ENCODE measurements at regions not wholly inside any gene's neighbourhood (a gene's known extent, or its start where the extent isn't known, plus 50 kb on each side); places are given as distances from the start of the nearest gene placed in this dataset.

GRCh38 chr16:17676171-17676570, 205.4 kb upstream of the XYLT1 start:
- ChIA-PET POLR2A (no interaction called here), CTCF (no interaction called here)
- peaks cover 11% of the 10 kb centered on the region for H3K9me3 Mint-ChIP-seq
- no peak overlapping the region for H3K4me3 Mint-ChIP-seq
- no peaks in the 10 kb centered on the region for H3K36me3 Mint-ChIP-seq (ENCODE audit: low read depth)
- no peak overlapping the region for H3K27ac Mint-ChIP-seq
- no peaks in the 10 kb centered on the region for H3K4me1 Mint-ChIP-seq
- no peak for TF ChIP-seq CTCF (IDR thresholded peaks at IDR 0.05)
- intact Hi-C loops (cut with micrococcal nuclease), result no loop called here
- H3K27me3 Mint-ChIP-seq, result peaks cover 8% of the 10 kb centered on the region
- ATAC-seq (ENCODE audit: low read depth) (no peak), DNase-seq (no peak)

- Mint-ChIP-seq H3K4me1 (no peaks in the 10 kb centered on the region), H3K27me3 (peaks cover 8% of the 10 kb centered on the region), H3K9me3 (peaks cover 5% of the 10 kb centered on the region), H3K27ac (no peak overlapping the region), H3K4me3 (no peak overlapping the region), H3K36me3 (ENCODE audit: low read depth) (no peaks in the 10 kb centered on the region)
- intact Hi-C loops (cut with micrococcal nuclease), result no loop called here
- ChIA-PET POLR2A (no interaction called here), CTCF (no interaction called here)
- no peak for TF ChIP-seq CTCF (IDR thresholded peaks at IDR 0.05)
- DNase-seq (no peak), ATAC-seq (ENCODE audit: low read depth) (no peak)
Measured at GRCh38 chr16:17668386-17668785, 197.6 kb upstream of the XYLT1 start.

GRCh38 chr16:17666293-17666692, 195.5 kb upstream of the XYLT1 start:
- ATAC-seq (ENCODE audit: low read depth), result no peak
- POLR2A ChIA-PET, result no interaction called here

GRCh38 chr16:17658881-17659280, 188.1 kb upstream of the XYLT1 start:
- ATAC-seq (ENCODE audit: low read depth) (no peak), DNase-seq (no peak)
- no peak overlapping the region for H3K27ac Mint-ChIP-seq
- ChIA-PET CTCF (no interaction called here), POLR2A (no interaction called here)
- peaks cover 10% of the 10 kb centered on the region for H3K27me3 Mint-ChIP-seq
- no peaks in the 10 kb centered on the region for H3K9me3 Mint-ChIP-seq
- no peak for TF ChIP-seq CTCF (IDR thresholded peaks at IDR 0.05)
- H3K4me1 Mint-ChIP-seq, result no peaks in the 10 kb centered on the region
- intact Hi-C loops (cut with micrococcal nuclease), result no loop called here
- no peak overlapping the region for H3K4me3 Mint-ChIP-seq
- H3K36me3 Mint-ChIP-seq (ENCODE audit: low read depth), result no peaks in the 10 kb centered on the region

More at GRCh38 chr16:17666293-17666692, 195.5 kb upstream of the XYLT1 start:
- TF ChIP-seq CTCF (IDR thresholded peaks at IDR 0.05), result no peak
- DNase-seq, result no peak
- no peak overlapping the region for H3K27ac Mint-ChIP-seq
- no peak overlapping the region for H3K4me3 Mint-ChIP-seq
- peaks cover 6% of the 10 kb centered on the region for H3K27me3 Mint-ChIP-seq
- H3K4me1 Mint-ChIP-seq, result no peaks in the 10 kb centered on the region
- H3K36me3 Mint-ChIP-seq (ENCODE audit: low read depth), result no peaks in the 10 kb centered on the region
- H3K9me3 Mint-ChIP-seq, result peaks cover 5% of the 10 kb centered on the region
- CTCF ChIA-PET, result no interaction called here
- intact Hi-C loops (cut with micrococcal nuclease), result no loop called here

- H3K9me3 Mint-ChIP-seq, result no peaks in the 10 kb centered on the region
- no peak for TF ChIP-seq CTCF (IDR thresholded peaks at IDR 0.05)
- H3K27ac Mint-ChIP-seq, result no peak overlapping the region
- H3K4me3 Mint-ChIP-seq, result no peak overlapping the region
- H3K27me3 Mint-ChIP-seq, result peaks cover 17% of the 10 kb centered on the region
- ATAC-seq (ENCODE audit: low read depth) (no peak), DNase-seq (no peak)
- ChIA-PET CTCF (no interaction called here), POLR2A (no interaction called here)
- H3K4me1 Mint-ChIP-seq, result no peaks in the 10 kb centered on the region
- intact Hi-C loops (cut with micrococcal nuclease), result no loop called here
- no peaks in the 10 kb centered on the region for H3K36me3 Mint-ChIP-seq (ENCODE audit: low read depth)
Measured at GRCh38 chr16:17657045-17657444, 186.3 kb upstream of the XYLT1 start.
